GM12878 (cell line): ENCODE measurements at regions not wholly inside any gene's neighbourhood (a gene's known extent, or its start where the extent isn't known, plus 50 kb on each side); places are given as distances from the start of the nearest gene placed in this dataset.
A peak's percentile ranks its signal among the peaks of the same experiment; 100 is the strongest.

ENCODE experiments used
- ATAC-seq: fragments of 200-7000 bp; cut with Tn5 transposase; 3 replicates; pipeline ENCODE4 v1.9.1; 2020; ENCODE audit warnings: mild to moderate bottlenecking, moderate library complexity
- BruUV-seq: library from RNA; stranded (reverse); fragments of 400-500 nt; replicated peaks from 2 replicates; lab custom pipeline; 2021; lab: Mats Ljungman, UMichigan
- CTCF ChIA-PET: fragments of 300-600 bp; sonication (Branson Sonifier 250); formaldehyde crosslinking; extraction: SDS; loops from one replicate; lab custom pipeline; 2021; ENCODE audit warnings: inconsistent platforms; lab: Yijun Ruan, JAX
- POLR2A ChIA-PET: fragments of 350-600 bp; formaldehyde crosslinking; extraction: SDS; loops from one replicate; lab custom pipeline; 2021; ENCODE audit warnings: inconsistent platforms; lab: Charles Lee
- RAD21 ChIA-PET: fragments of 300-600 bp; sonication (Branson Sonifier 250); formaldehyde crosslinking; loops from one replicate; lab custom pipeline; 2023; ENCODE audit warnings: antibody characterized with exemption; ENCODE audit not compliant: unreplicated experiment; lab: Charles Lee
- SMC1A ChIA-PET: fragments of 300-600 bp; sonication (Branson Sonifier 250); formaldehyde crosslinking; loops from one replicate; lab custom pipeline; 2023; ENCODE audit not compliant: unreplicated experiment, uncharacterized antibody; lab: Charles Lee
- DNase-seq: peaks from one replicate; pipeline ENCODE4 v3.0.0-alpha.2; 2011; ENCODE audit warnings: low read depth, low spot score
- FAIRE-seq: peaks from 3 replicates; lab custom pipeline; 2011; peaks lifted over from hg19 to GRCh38; lab: Jason Lieb, UNC
- H2AFZ ChIP-seq: 2 replicates; pipeline ENCODE4 v1.6.0; 2011; ENCODE audit warnings: low read depth, low read length, control low read depth; ENCODE audit not compliant: control insufficient read depth
- H3K27ac ChIP-seq: 2 replicates; pipeline ENCODE4 v1.5.1; 2011; ENCODE audit warnings: control low read depth; ENCODE audit not compliant: control insufficient read depth, insufficient read depth
- H3K27me3 ChIP-seq, 2 experiments: replicated peaks in 1 of 2; 2 replicates each; pipeline versions ENCODE4 v1.6.0 to v1.6.1; 2011; ENCODE audit warnings: low read length in 1 of 2; ENCODE audit not compliant: control insufficient read depth in 2 of 2, insufficient read depth in 2 of 2
- H3K36me3 ChIP-seq, 2 experiments: 2 replicates each; pipeline ENCODE4 v1.5.1; 2011; ENCODE audit warnings: low read length in 1 of 2; ENCODE audit not compliant: control insufficient read depth in 2 of 2, insufficient read depth in 2 of 2
- H3K4me1 ChIP-seq: 2 replicates; pipeline ENCODE4 v1.6.1; 2011; ENCODE audit warnings: mild to moderate bottlenecking, low read length, moderate library complexity, mixed read lengths; ENCODE audit not compliant: control insufficient read depth, insufficient read depth
- H3K4me2 ChIP-seq: 2 replicates; pipeline ENCODE4 v1.6.0; 2011; ENCODE audit warnings: control low read depth; ENCODE audit not compliant: control insufficient read depth, insufficient read depth
- H3K4me3 ChIP-seq: fragments of 200-600 bp; sonication (generic); 2 replicates; pipeline ENCODE4 v1.5.1; 2016
- H3K79me2 ChIP-seq: 2 replicates; pipeline ENCODE4 v1.6.0; 2011; ENCODE audit warnings: low read length; ENCODE audit not compliant: control insufficient read depth, insufficient read depth
- H3K9ac ChIP-seq: 2 replicates; pipeline ENCODE4 v1.8.0; 2011; ENCODE audit warnings: low read length, control low read depth, mixed read lengths; ENCODE audit not compliant: control insufficient read depth, insufficient read depth
- H3K9me3 ChIP-seq: replicated peaks from 3 replicates; pipeline ENCODE4 v1.5.1; 2011; ENCODE audit warnings: mild to moderate bottlenecking, low read length; ENCODE audit not compliant: control insufficient read depth, insufficient read depth
- H4K20me1 ChIP-seq: 2 replicates; pipeline ENCODE4 v1.6.0; 2011; ENCODE audit not compliant: control insufficient read depth, insufficient read depth
- BMI1 ChIP-seq: fragments of 450-650 bp; IDR thresholded peaks from 2 replicates; pipeline ENCODE4 v1.6.1; 2016; ENCODE audit warnings: mild to moderate bottlenecking, moderate library complexity, borderline replicate concordance
- CEBPB ChIP-seq, 2 experiments: fragments of 150-350 bp in 1 of 2; IDR thresholded peaks; 2 replicates each; pipeline ENCODE4 v1.6.1; 2012 to 2014; ENCODE audit warnings: low read depth in 2 of 2, low read length in 2 of 2, borderline replicate concordance in 1 of 2, inconsistent platforms in 1 of 2
- CTCF ChIP-seq, 3 experiments: IDR thresholded peaks in 2 of 3; conservative IDR thresholded peaks in 1 of 3; 2 replicates each; pipeline ENCODE4 v1.5.1; 2011; ENCODE audit warnings: low read depth in 3 of 3, low read length in 3 of 3, mild to moderate bottlenecking in 3 of 3, control low read depth in 2 of 3, moderate library complexity in 2 of 3, inconsistent platforms in 1 of 3, mixed read lengths in 1 of 3; ENCODE audit not compliant: control insufficient read depth in 2 of 3, insufficient read depth in 1 of 3; ENCODE audit errors: extremely low read depth in 1 of 3
- EP300 ChIP-seq, 2 experiments: fragments of 150-350 bp in 1 of 2; IDR thresholded peaks; 2 replicates each; pipeline ENCODE4 v1.6.1; 2011 to 2012; ENCODE audit warnings: low read depth in 2 of 2, low read length in 2 of 2, borderline replicate concordance in 1 of 2, improper control_type of control experiment in 1 of 2, inconsistent platforms in 1 of 2; ENCODE audit not compliant: control insufficient read depth in 1 of 2
- EZH2 ChIP-seq: IDR thresholded peaks from 2 replicates; pipeline ENCODE4 v1.6.1; 2012; ENCODE audit warnings: low read depth, mild to moderate bottlenecking, control low read depth, inconsistent platforms, low read length, borderline replicate concordance; ENCODE audit not compliant: control insufficient read depth
- FOXK2 ChIP-seq: fragments of 450-650 bp; IDR thresholded peaks from 2 replicates; pipeline ENCODE4 v1.6.1; 2017; ENCODE audit warnings: mild to moderate bottlenecking, moderate library complexity
- IRF4 ChIP-seq: IDR thresholded peaks from 2 replicates; pipeline ENCODE4 v1.6.1; 2011; ENCODE audit warnings: low read depth, low read length
- KDM1A ChIP-seq: fragments of 200-600 bp; sonication (generic); IDR thresholded peaks from 2 replicates; pipeline ENCODE4 v1.6.1; 2016; ENCODE audit warnings: borderline replicate concordance
- POLR2AphosphoS2 ChIP-seq: IDR thresholded peaks from 2 replicates; pipeline ENCODE4 v1.6.1; 2011; ENCODE audit warnings: low read depth, mild to moderate bottlenecking, low read length, improper control_type of control experiment, moderate library complexity
- RBBP5 ChIP-seq: fragments of 200-600 bp; sonication (generic); conservative IDR thresholded peaks from 2 replicates; pipeline ENCODE4 v1.6.1; 2016
- SREBF2 ChIP-seq: IDR thresholded peaks from 2 replicates; pipeline ENCODE4 v1.6.1; 2012; ENCODE audit warnings: mild to moderate bottlenecking, low read length
- SRF ChIP-seq, 2 experiments: IDR thresholded peaks; 2 replicates each; pipeline ENCODE4 v1.6.1; 2011; ENCODE audit warnings: low read depth in 2 of 2, low read length in 2 of 2, mild to moderate bottlenecking in 1 of 2, moderate library complexity in 1 of 2
- TARDBP ChIP-seq: IDR thresholded peaks from 2 replicates; pipeline ENCODE4 v1.6.1; 2016; ENCODE audit warnings: borderline replicate concordance
- TBL1XR1 ChIP-seq: IDR thresholded peaks from 2 replicates; pipeline ENCODE4 v1.6.1; 2012; ENCODE audit warnings: low read depth, low read length, improper control_type of control experiment
- USF1 ChIP-seq: IDR thresholded peaks from 2 replicates; pipeline ENCODE4 v1.6.1; 2011; ENCODE audit warnings: borderline replicate concordance, low read depth, mild to moderate bottlenecking, moderate library complexity, mixed read lengths, low read length; ENCODE audit not compliant: insufficient read depth; ENCODE audit errors: extremely low read length
- WGBS: methylation state at CpG from one replicate; pipeline ENCODE4 v1.1.6; 2016; ENCODE audit warnings: low lambda C conversion rate; ENCODE audit not compliant: insufficient replicate concordance, insufficient coverage; ENCODE audit errors: missing lambda C conversion rate; 5-methylcytosine and 5-hydroxymethylcytosine counted together
- in situ Hi-C: fragments of 300-500 bp; cut with MboI; formaldehyde crosslinking; loops from 9 replicates; pipeline ENCODE4 v1.14.3; 2018; ENCODE audit warnings: mixed read lengths
- intact Hi-C: fragments of 100-400 bp; cut with micrococcal nuclease; formaldehyde crosslinking; loops from one replicate; pipeline ENCODE4 v1.14.2; 2022; ENCODE audit not compliant: unreplicated experiment

DNA sequence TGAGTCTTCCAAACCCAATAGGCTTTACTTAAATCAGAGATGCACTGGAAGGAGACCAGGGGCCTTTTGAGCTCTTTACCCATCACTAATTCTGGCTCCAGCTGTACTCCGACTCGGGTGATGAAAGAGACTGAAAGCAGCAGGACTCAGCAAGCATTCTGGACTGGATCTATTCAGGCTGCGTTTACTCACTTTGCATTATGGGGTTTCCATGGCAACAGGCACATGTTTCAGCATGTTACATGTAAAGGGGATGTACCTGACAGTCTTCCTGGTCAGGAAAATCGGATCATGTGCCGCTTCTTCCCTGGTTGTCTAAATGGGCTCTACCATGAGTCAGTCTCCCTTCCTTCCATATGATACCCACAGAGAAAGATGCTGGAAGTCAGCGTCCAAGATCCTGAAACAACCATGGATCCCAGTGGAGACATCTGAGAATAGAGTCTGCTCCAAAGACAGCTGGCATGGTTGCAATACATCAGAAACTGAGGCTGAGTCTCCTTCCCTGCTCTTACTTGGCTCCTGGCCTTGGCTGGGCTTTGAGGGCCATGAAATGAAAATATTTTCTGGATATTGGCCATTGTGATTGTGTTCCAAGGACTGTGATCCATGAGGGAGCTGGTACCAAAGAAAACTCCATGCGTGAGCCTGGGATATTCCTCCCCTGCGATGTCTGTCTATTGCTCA, 102.5 kb upstream of the TNC start:
- no peak overlapping the region for H3K4me3 ChIP-seq
- in situ Hi-C loops, result no loop called here
- BruUV-seq, result no TSS peak
- no peaks in the 10 kb centered on the region for H3K36me3 ChIP-seq
- H3K9ac ChIP-seq, result no peak overlapping the region
- ATAC-seq, result no peak
- FAIRE-seq, result no peak
- H4K20me1 ChIP-seq, result no peaks in the 10 kb centered on the region
- intact Hi-C loops, result no loop called here
- RAD21 ChIA-PET, result interaction anchor here (0.8 kb wide), 1 partner anchor 9 kb away, joined by 3 read pairs; no protein-coding TSS in a partner anchor
- TF ChIP-seq BMI1 (0 out of 2 replicates have a peak, but pooled peaks have one; percentile 31), RBBP5 (no peak)
- TF ChIP-seq, all 136 proteins: peak for 1
- Histone ChIP-seq H3K27ac (no peak overlapping the region), H3K4me1 (no peaks in the 10 kb centered on the region), H3K4me2 (no peak overlapping the region), H2AFZ (no peak overlapping the region), H3K27me3 (no peaks in the 10 kb centered on the region), H3K9me3 (no peaks in the 10 kb centered on the region), H3K79me2 (no peaks in the 10 kb centered on the region)
- ChIA-PET CTCF (interaction anchor here (1.2 kb wide), 1 partner anchor 13 kb away, joined by 3 read pairs; no protein-coding TSS in a partner anchor), SMC1A (interaction anchor here (0.8 to 1.5 kb wide), 3 partner anchors 11 to 29 kb away, joined by 3 to 4 read pairs (median 3); no protein-coding TSS in a partner anchor), POLR2A (no interaction called here)
- no peak for DNase-seq
- 59% methylated on average over 8 of the region's 8 CpGs for WGBS

DNA sequence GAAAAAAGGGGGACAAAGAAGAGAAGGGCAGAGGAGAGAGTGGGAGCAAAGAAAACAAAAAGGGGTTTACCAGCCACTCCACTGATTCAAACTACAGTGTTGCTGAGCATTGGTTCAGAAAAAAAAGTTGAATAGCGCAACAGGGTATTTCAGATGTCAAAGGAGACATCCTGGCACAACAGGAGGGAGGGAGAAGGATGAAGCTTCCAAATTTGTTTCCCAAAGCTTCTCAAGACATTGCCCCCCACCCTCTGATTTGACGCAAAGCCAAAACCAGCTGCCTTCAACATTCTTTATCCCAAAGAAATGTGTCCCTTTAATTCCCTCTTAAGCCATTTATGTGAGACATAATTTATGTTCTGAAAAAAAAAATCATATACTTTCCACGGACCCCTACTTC, 105.5 kb upstream of the TNC start:
- no peaks in the 10 kb centered on the region for H4K20me1 ChIP-seq
- no peak for FAIRE-seq
- no peak for DNase-seq
- H3K36me3 ChIP-seq, result no peaks in the 10 kb centered on the region
- in situ Hi-C loops (no loop called here), intact Hi-C loops (no loop called here)
- H3K9me3 ChIP-seq, result no peaks in the 10 kb centered on the region
- H3K9ac ChIP-seq, result no peak overlapping the region
- no peak overlapping the region for H3K27ac ChIP-seq
- RAD21 ChIA-PET, result no interaction called here
- BruUV-seq, result no TSS peak
- no peaks in the 10 kb centered on the region for H3K4me1 ChIP-seq
- POLR2A ChIA-PET, result no interaction called here
- SMC1A ChIA-PET, result no interaction called here
- no peaks in the 10 kb centered on the region for H3K27me3 ChIP-seq
- H3K4me3 ChIP-seq, result no peak overlapping the region
- ATAC-seq, result no peak
- CTCF ChIA-PET, result no interaction called here
- H3K4me2 ChIP-seq, result no peak overlapping the region
- no peaks in the 10 kb centered on the region for H3K79me2 ChIP-seq
- WGBS, result 35% methylated on average over 3 of the region's 3 CpGs
- H2AFZ ChIP-seq, result no peak overlapping the region
- TF ChIP-seq CTCF (IDR thresholded peaks at IDR 0.05 in 2 of 3, conservative IDR thresholded peaks at IDR 0.05 in 1 of 3; ENCODE audit: control insufficient read depth in 2 of 3, extremely low read depth in 1 of 3, insufficient read depth in 1 of 3, low read depth in 3 of 3, low read length in 3 of 3), result no peak
- no peak for TF ChIP-seq IRF4
- TF ChIP-seq EP300 (IDR thresholded peaks at IDR 0.05; ENCODE audit: borderline replicate concordance in 1 of 2, control insufficient read depth in 1 of 2, low read depth in 2 of 2, low read length in 2 of 2), result no peak
- TF ChIP-seq FOXK2, result no peak
- TF ChIP-seq CEBPB (IDR thresholded peaks at IDR 0.05; ENCODE audit: borderline replicate concordance in 1 of 2, low read depth in 2 of 2, low read length in 2 of 2), result no peak
- no peak for TF ChIP-seq SREBF2
- TF ChIP-seq TARDBP, result no peak
- TF ChIP-seq POLR2AphosphoS2, result no peak
- no peak for TF ChIP-seq EZH2
- TF ChIP-seq TBL1XR1, result no peak
- no peak for TF ChIP-seq USF1
- TF ChIP-seq SRF (IDR thresholded peaks at IDR 0.05; ENCODE audit: low read depth in 2 of 2, low read length in 2 of 2), result no peak
- no peak for TF ChIP-seq KDM1A
